GM23338 (cell line): ENCODE measurements at regions not wholly inside any gene's neighbourhood (a gene's known extent, or its start where the extent isn't known, plus 50 kb on each side); places are given as distances from the start of the nearest gene placed in this dataset.

Experiments
- ATAC-seq: fragments of 200-7000 bp; cut with Tn5 transposase; 3 replicates; pipeline ENCODE4 v1.9.1; 2020
- DNase-seq: peaks from one replicate; pipeline ENCODE4 v3.0.0-alpha.2; 2015; ENCODE audit warnings: low spot score
- H2AFZ ChIP-seq: fragments of 200-600 bp; sonication (generic); 2 replicates; pipeline ENCODE4 v1.8.0; 2016; ENCODE audit warnings: antibody characterized with exemption, mild to moderate bottlenecking, moderate library complexity
- H3F3A ChIP-seq: fragments of 200-600 bp; sonication (generic); replicated peaks from 2 replicates; pipeline ENCODE4 v1.8.0; 2017; ENCODE audit warnings: antibody characterized with exemption, mixed run types, low read depth
- H3K27ac ChIP-seq: fragments of 200-600 bp; sonication (generic); 2 replicates; pipeline ENCODE4 v1.6.1; 2016; ENCODE audit warnings: low read depth
- H3K27me3 ChIP-seq: fragments of 200-600 bp; sonication (generic); 2 replicates; pipeline ENCODE4 v1.8.0; 2016; ENCODE audit warnings: mild to moderate bottlenecking, mixed run types, moderate library complexity; ENCODE audit not compliant: insufficient read depth
- H3K36me3 ChIP-seq: fragments of 200-600 bp; sonication (generic); 2 replicates; pipeline ENCODE4 v1.8.0; 2016; ENCODE audit warnings: mild to moderate bottlenecking; ENCODE audit not compliant: insufficient read depth
- H3K4me1 ChIP-seq: fragments of 200-600 bp; sonication (generic); 2 replicates; pipeline ENCODE4 v1.8.0; 2016; ENCODE audit warnings: mild to moderate bottlenecking, moderate library complexity; ENCODE audit not compliant: insufficient read depth
- H3K4me2 ChIP-seq: fragments of 200-600 bp; sonication (generic); 2 replicates; pipeline ENCODE4 v1.7.1; 2017; ENCODE audit warnings: mixed run types
- H3K4me3 ChIP-seq: fragments of 200-600 bp; sonication (generic); 2 replicates; pipeline ENCODE4 v1.6.1; 2016; ENCODE audit warnings: mixed run types
- H3K79me2 ChIP-seq: fragments of 200-600 bp; sonication (generic); replicated peaks from 2 replicates; pipeline ENCODE4 v1.8.0; 2017; ENCODE audit warnings: mild to moderate bottlenecking; ENCODE audit not compliant: insufficient read depth
- H3K9me2 ChIP-seq: fragments of 200-600 bp; sonication (generic); 2 replicates; pipeline ENCODE4 v1.8.0; 2017; ENCODE audit not compliant: insufficient read depth
- H4K20me1 ChIP-seq: fragments of 200-600 bp; sonication (generic); replicated peaks from 2 replicates; pipeline ENCODE4 v1.8.0; 2017; ENCODE audit warnings: mild to moderate bottlenecking; ENCODE audit not compliant: insufficient read depth
- H3K27ac Mint-ChIP-seq: 2 replicates; pipeline ENCODE4 v1.8.0; 2020; ENCODE audit warnings: inconsistent platforms, mild to moderate bottlenecking, moderate library complexity, mixed read lengths
- H3K27me3 Mint-ChIP-seq: 3 replicates; pipeline ENCODE4 v1.8.0; 2022; ENCODE audit warnings: low read depth, mild to moderate bottlenecking, moderate library complexity, mixed read lengths, inconsistent platforms; ENCODE audit not compliant: insufficient read depth, poor library complexity
- H3K36me3 Mint-ChIP-seq: 3 replicates; pipeline ENCODE4 v1.8.0; 2021; ENCODE audit warnings: low read depth, mild to moderate bottlenecking, inconsistent platforms, moderate library complexity, mixed read lengths
- H3K4me1 Mint-ChIP-seq: 3 replicates; pipeline ENCODE4 v1.8.0; 2020; ENCODE audit warnings: mild to moderate bottlenecking, inconsistent platforms, mixed read lengths
- H3K4me3 Mint-ChIP-seq: 3 replicates; pipeline ENCODE4 v1.8.0; 2021; ENCODE audit warnings: moderate library complexity, mild to moderate bottlenecking, inconsistent platforms, mixed read lengths
- H3K9me3 Mint-ChIP-seq: 3 replicates; pipeline ENCODE4 v1.8.0; 2020; ENCODE audit warnings: moderate library complexity, mild to moderate bottlenecking, inconsistent platforms, mixed read lengths
- EZH2 ChIP-seq: fragments of 200-600 bp; sonication (generic); IDR thresholded peaks from one replicate; pipeline ENCODE4 v1.8.0; 2017; ENCODE audit warnings: antibody characterized with exemption, mild to moderate bottlenecking, low read depth; ENCODE audit not compliant: unreplicated experiment
- NANOG ChIP-seq: IDR thresholded peaks from 2 replicates; pipeline ENCODE4 v1.6.1; 2016; ENCODE audit warnings: antibody characterized with exemption, borderline replicate concordance
- STAT1 ChIP-seq: IDR thresholded peaks from one replicate; pipeline ENCODE4 v1.6.1; 2016; ENCODE audit warnings: antibody characterized with exemption; ENCODE audit not compliant: unreplicated experiment
- ZNF462 ChIP-seq: fragments of 250-450 bp; sonication (Bioruptor Pico); IDR thresholded peaks from 2 replicates; pipeline ENCODE4 v1.5.0; 2020; ENCODE audit warnings: mild to moderate bottlenecking, moderate library complexity
- TF ChIP-seq, protein P1 (sequence below): IDR thresholded peaks from 2 replicates; pipeline ENCODE4 v1.6.1; 2016; ENCODE audit warnings: antibody characterized with exemption

DNA sequence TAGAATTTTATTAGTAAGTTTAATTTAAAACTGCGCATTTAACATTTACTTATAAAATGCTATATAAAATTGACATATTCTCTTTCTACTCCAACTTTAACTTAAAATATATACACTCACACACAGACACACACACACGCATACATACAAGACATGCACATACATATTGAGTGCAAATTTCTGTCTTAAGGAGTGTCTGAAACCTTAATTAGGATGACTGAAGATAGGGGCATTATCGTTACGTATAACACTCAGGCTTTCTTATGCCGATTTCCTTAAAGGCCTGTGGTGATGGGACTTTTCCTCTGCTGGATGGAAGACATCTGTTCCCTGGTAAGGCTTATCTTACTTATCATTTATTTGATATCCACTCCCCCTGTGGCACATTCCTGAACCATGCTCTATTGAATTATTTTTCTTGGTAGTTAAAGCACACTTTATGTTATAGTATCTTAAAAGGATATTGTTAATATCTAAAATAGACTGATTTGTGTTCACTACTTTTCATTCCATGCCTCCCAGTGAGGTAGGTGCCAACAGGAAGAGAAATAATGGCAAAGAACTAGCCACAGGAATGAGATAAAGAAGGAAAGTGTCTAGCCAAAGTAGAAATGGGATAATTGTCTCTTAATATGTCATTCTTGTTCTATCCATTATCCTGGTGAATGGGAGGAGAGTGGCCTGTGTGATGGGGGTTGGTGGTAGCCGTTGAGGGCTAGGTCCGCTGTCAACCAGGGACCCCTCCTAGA, 92.9 kb upstream of the GPRIN3 start (continued):
- TF ChIP-seq ZNF462 (no peak), NANOG (no peak)
- TF ChIP-seq, protein P1, sequence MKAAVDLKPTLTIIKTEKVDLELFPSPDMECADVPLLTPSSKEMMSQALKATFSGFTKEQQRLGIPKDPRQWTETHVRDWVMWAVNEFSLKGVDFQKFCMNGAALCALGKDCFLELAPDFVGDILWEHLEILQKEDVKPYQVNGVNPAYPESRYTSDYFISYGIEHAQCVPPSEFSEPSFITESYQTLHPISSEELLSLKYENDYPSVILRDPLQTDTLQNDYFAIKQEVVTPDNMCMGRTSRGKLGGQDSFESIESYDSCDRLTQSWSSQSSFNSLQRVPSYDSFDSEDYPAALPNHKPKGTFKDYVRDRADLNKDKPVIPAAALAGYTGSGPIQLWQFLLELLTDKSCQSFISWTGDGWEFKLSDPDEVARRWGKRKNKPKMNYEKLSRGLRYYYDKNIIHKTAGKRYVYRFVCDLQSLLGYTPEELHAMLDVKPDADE, result no peak

- H3K27me3 ChIP-seq, result no peaks in the 10 kb centered on the region
Observed at GRCh38 chr4:89398644-89399043, 91.0 kb upstream of the GPRIN3 start.

More at GRCh38 chr4:89398644-89399043, 91.0 kb upstream of the GPRIN3 start:
- H3K4me1 Mint-ChIP-seq, result no peaks in the 10 kb centered on the region
- no peak overlapping the region for H3K27ac Mint-ChIP-seq
- DNase-seq, result no peak
- TF ChIP-seq STAT1 (no peak), EZH2 (no peak)
- TF ChIP-seq, protein P1, result no peak
- H2AFZ ChIP-seq, result peak overlapping the region; percentile 52
- H3K36me3 Mint-ChIP-seq, result no peaks in the 10 kb centered on the region
- no peak for ATAC-seq
- no peaks in the 10 kb centered on the region; the same call in none of the 2 replicates for H3K4me1 ChIP-seq
- H3K36me3 ChIP-seq, result no peaks in the 10 kb centered on the region
- H3K27me3 Mint-ChIP-seq, result no peaks in the 10 kb centered on the region
- H3K4me2 ChIP-seq, result no peak overlapping the region
- H3K27ac ChIP-seq, result no peak overlapping the region
- no peaks in the 10 kb centered on the region for H3K9me3 Mint-ChIP-seq
- no peaks in the 10 kb centered on the region for H3F3A ChIP-seq
- H3K4me3 Mint-ChIP-seq, result no peak overlapping the region
- no peaks in the 10 kb centered on the region for H4K20me1 ChIP-seq
- H3K4me3 ChIP-seq, result no peak overlapping the region
- H3K79me2 ChIP-seq, result no peaks in the 10 kb centered on the region
- H3K9me2 ChIP-seq, result 0 out of 2 replicates have a peak, but pooled peaks cover 3% of the 10 kb centered on the region
